ENCODE measurements at regions not wholly inside any gene's neighbourhood (a gene's known extent, or its start where the extent isn't known, plus 50 kb on each side); places are given as distances from the start of the nearest gene placed in this dataset.
A peak's percentile ranks its signal among the peaks of the same experiment; 100 is the strongest.

DNA sequence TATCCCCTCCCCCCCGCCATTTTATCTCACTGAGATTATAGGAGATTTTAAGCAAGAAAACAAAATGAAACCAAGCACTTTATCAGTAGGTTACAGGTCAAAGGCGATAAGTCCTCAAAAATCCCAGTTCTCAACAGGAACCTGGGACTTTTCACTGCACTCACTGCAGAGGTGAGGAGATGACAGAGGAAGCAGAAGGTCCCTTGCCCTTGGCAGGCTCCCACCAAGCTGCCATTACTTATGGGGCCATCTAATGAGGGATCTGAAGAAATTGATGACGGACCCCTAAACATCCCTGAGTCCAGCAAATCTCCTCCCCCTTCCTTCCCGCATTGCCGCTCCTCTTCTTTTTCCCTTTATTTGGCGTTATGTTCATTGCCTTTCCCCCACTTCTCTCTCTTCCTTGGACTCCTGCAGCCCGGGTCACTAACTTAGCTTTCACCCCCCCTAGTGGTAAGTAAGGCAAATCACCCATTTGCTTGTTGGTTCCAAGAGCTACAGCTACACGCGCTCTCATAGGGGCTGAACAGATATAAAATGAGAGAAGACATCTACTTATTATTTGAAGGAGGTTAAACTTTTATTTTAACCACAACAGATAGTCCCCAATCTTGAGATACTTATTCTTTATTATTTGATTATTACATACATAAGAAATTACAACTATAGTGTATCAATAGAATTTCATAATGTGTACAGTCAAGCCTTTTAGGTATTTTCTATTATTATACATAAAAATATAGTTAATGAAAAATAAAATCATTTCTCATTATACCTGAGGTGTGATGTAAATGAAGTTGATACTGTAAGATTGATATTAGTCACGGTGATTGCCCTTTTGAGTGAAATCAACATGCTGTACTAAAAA, 52.0 kb upstream of the ARGLU1 start:
- Histone ChIP-seq H3K4me1 (no peaks in the 10 kb centered on the region), H3K4me3 (peak overlapping the region in 2 of 3 donors; percentile 12 to 21), H3K27me3 (no peaks in the 10 kb centered on the region), H3K9me3 (no peaks in the 10 kb centered on the region), H3K27ac (peak overlapping the region in 1 of 2 donors; percentile 23), H3K36me3 (no peaks in the 10 kb centered on the region)
- TF ChIP-seq, protein P1, sequence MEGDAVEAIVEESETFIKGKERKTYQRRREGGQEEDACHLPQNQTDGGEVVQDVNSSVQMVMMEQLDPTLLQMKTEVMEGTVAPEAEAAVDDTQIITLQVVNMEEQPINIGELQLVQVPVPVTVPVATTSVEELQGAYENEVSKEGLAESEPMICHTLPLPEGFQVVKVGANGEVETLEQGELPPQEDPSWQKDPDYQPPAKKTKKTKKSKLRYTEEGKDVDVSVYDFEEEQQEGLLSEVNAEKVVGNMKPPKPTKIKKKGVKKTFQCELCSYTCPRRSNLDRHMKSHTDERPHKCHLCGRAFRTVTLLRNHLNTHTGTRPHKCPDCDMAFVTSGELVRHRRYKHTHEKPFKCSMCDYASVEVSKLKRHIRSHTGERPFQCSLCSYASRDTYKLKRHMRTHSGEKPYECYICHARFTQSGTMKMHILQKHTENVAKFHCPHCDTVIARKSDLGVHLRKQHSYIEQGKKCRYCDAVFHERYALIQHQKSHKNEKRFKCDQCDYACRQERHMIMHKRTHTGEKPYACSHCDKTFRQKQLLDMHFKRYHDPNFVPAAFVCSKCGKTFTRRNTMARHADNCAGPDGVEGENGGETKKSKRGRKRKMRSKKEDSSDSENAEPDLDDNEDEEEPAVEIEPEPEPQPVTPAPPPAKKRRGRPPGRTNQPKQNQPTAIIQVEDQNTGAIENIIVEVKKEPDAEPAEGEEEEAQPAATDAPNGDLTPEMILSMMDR (IDR thresholded peaks at IDR 0.05), result peak; percentile 64 to 87 (median 81)
- TF ChIP-seq POLR2AphosphoS5 (IDR thresholded peaks at IDR 0.05), result no peak
- intact Hi-C loops (cut with DNase I; ENCODE audit: low total_unique reads), result no loop called here
- DNase-seq (ENCODE audit: low spot score in 2 of 2), result no peak

Measured in breast epithelium (tissue), 4 donors.